MV-4-11 (cell line): ENCODE measurements at regions not wholly inside any gene's neighbourhood (a gene's known extent, or its start where the extent isn't known, plus 50 kb on each side); places are given as distances from the start of the nearest gene placed in this dataset.
"Not testable (repeated sequence)": the region's sequence is repeated elsewhere in the genome, so short reads cannot be mapped to it uniquely, and the experiment has no call there.

Source experiments
- DNase-seq: peaks from one replicate; lab custom pipeline; 2025; lab: John Stamatoyannopoulos, UW

- peak; percentile 78 for DNase-seq
These were observed 366.3 kb downstream of the MRPL39 start for GRCh38 chr21:25240974-25241373.

GRCh38 chr21:25234857-25235801 is 372.2 kb downstream of the MRPL39 start:
- peak; percentile 59 for DNase-seq

DNA sequence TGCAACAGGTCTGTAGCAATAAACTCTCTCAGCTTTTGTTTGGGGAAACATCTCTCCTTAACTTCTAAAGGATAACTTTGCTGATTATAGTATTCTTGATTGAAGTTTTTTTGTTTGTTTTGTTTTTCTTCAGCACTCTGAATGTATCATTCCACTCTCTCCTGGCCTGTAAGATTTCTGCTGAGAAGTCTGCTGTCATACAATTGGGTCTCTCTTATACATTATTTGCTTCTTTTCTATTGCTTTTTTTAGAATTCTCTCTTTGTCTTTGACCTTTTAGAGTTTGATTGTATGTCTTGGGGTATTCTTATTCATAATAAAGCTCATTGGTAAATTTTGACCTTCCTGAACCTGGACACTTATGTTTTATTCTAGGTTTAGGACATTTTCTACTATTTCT is 386.3 kb downstream of the MRPL39 start:
- DNase-seq: no peak

GRCh38 chr21:25220169-25220568 is 387.1 kb downstream of the MRPL39 start:
- DNase-seq: no peak

DNA sequence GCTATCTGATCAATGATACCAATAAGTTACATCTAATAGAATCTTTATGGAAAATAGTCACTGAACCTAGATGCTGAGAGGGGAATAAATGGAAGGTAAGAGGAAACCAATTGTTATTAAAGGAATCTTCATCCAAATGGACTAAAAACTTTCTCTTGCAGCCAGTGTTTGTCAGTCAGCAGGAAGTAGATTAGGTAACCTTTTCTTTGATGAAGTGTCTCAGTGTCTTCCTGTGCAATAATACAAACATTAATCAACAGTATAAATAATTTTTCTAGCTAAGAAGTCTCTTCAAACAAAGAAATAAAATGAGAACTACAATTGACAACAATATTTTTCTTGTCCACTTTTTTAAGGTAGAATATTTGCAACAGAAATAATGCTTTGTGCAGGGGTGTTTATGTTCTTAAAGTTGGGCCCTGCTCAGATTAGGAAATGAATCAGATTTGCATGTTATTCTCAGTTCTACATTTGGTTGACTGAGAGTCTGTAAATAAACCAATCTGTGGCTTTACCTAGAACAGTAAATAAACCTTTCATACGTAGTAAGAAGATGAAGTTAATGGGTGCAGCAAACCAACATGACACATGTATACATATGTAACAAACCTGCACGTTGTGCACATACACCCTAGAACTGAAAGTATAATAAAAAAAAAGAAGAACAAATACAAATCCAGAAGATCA is 391.4 kb downstream of the MRPL39 start:
- peak; percentile 29 for DNase-seq

DNA sequence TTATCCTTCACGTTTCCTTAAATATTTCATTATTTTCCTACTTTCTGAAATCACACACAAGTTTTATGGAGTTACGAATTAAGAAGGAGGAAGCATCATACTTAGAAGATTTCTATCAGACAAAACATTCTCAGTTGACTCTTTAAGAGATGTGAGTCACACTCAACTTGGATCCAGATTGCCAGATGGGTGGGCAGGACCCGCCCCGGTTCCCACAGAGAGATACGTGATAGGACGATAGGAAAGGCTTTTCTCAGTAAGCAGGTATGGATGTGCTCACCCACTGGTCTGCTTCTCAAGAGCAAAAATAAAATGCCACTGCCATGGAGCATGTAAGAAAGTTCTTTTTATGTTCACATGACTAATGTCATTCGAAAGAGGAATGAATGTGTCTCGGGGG is 392.6 kb downstream of the MRPL39 start:
- DNase-seq: no peak

DNA sequence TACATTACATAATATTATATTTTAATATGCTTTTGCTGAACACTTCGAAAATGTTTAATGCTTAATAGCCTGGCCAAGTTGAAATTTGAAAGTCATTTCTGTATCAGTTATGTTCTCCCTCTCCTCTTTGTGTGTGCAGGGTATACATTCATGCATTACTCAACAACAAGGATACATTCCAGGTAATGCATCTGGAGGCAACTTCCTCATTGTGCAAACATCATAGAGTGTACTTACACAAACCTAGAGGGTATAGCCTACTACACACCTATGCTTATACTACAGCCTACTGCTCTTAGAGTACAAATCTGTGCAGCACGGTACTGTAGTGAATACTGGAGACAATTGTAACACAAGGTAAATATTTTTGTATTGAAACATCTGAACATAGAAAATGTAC is 407.3 kb downstream of the MRPL39 start:
- no peak for DNase-seq

GRCh38 chr21:25191141-25191540 is 416.1 kb downstream of the MRPL39 start:
- no peak for DNase-seq

DNA sequence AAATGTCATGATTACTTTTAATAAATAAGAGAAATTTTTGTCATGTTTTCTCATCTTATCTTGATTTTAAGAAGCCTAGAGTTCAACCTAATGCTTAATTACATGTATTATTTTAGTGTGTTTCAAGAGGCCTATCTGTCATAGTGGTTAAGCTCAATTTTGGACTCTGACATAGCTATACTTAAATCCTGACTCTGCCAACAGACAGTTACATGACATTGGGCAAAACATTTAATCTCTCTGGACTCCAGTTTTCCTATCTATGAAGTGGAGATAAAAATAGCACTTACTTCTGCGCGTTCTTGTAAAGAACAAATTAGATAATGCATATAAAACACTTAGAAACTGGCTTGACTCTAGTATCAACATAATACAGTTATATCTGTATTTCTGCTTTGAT is 417.8 kb downstream of the MRPL39 start:
- no peak for DNase-seq

DNA sequence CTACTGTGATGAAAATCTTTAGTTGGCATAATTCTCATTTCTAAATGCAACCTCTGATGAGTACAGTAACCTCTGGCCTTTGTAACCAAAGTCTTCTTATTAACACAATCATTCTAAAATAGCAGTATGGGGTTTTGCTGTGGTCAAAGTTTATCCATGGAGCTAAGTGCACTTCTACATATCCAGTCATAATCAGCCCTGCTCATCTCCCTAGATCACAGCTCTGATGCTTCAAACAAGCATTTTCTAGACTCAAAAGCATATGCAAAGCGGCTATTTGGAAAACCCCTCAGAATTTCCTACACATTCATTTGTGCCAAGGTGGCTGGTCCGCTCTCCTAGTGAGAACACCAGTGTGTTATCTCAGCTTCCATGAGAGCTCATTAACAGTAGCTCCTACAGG is 418.6 kb downstream of the MRPL39 start:
- DNase-seq: peak; percentile 56

- DNase-seq: no peak
These were observed 421.0 kb downstream of the MRPL39 start for GRCh38 chr21:25186273-25186672.

DNA sequence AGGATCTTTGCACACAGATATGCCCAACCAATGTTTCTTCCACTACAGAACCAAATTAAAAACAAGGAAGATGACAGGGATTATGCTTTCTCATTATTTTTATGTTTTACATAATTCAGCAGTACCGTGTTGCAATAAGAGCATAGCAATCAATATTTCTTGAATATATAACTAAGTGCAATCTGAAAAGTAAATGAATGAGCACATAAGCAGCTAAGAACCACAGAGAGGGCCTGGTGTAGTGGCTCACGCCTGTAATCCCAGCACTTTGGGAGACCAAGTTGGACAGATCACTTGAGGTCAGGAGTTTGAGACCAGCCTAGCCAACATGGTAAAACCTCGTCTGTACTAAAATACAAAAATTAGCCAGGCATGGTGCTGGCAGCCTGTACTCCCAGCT is 423.7 kb downstream of the MRPL39 start:
- DNase-seq: peak; percentile 20

GRCh38 chr21:25181690-25182089 is 425.6 kb downstream of the MRPL39 start:
- DNase-seq: not testable (repeated sequence)

DNA sequence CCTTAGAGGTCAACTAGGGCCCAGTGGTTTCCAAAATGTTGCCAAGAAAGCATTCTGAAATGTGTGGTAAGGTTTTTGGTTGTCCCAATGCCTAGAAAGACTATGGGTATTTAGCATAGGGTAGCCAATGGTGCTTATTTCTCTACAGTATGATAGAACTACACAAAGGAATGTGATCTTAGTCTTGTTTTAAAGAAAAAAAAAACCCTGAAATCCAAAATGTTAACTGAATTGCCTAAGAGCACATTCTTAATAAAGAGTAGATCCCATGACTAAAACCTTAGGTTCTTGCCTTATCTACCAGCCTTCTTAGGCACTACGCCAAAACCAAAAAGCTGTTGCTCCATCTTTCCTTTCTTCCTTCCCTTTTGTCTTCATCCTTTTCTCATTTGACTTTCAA is 428.2 kb downstream of the MRPL39 start:
- DNase-seq: peak; percentile 89

DNA sequence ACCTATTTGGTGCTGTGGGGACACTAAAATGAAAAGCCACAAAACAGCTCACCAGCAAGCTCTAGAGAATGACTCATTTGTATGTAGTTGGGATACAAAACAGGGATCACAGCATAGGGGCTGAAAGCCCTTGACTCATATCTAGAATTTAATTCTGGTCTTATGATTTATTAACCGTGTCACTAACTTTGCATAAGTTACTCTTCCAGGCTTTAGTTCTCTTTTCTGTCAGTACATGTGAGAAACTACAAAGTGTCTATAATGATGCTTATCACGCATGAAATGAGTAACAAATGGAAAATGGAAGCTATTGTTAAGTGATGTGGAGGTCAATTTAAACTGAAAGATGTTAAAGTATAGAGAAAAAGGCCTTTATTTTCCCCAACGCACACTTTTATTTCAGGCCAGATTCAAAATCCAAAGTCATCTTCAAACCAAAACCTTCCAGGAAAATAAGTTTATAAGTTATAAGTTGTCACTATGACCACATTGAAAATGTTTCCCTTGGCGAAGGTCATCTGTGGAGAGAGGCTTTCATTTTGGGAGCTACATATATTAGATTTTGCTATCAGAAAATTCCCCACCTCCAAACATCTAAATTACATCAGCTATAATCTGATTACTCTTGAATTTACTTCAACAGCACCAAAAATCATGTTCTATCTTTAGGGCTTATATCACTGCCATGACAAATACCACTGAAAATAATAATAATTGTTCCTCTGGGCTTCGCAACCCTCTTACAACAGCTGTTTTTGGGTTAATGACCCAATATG is 430.5 kb downstream of the MRPL39 start:
- peak; percentile 84 for DNase-seq

GRCh38 chr21:25175938-25176337 is 431.3 kb downstream of the MRPL39 start:
- DNase-seq: no peak

DNA sequence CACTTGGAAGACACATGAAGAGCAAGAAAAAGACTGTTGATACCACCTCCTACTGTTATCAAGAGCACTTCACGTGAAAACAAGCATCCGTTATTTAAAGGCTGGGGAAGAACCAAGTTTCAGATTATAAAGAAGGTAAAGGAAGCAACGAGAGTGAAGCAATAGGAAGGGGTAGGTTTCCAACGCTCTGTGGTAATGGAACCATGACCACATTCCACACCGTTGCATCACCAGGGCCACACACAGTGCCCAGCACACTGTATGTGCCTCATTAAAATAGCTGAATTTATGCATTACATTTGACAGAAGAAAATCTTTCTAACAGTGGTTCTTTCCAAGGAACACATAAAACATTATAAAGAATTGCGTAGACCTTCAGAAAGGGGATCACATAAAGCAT is 435.8 kb downstream of the MRPL39 start:
- DNase-seq: peak; percentile 99

GRCh38 chr21:25170681-25171080 is 436.6 kb downstream of the MRPL39 start:
- peak; percentile 73 for DNase-seq

- DNase-seq: no peak
These were observed 437.9 kb downstream of the MRPL39 start for GRCh38 chr21:25169370-25169769.

GRCh38 chr21:25166904-25167303 is 440.4 kb downstream of the MRPL39 start:
- not testable (repeated sequence) for DNase-seq

- DNase-seq: no peak
These were observed 445.7 kb downstream of the MRPL39 start for GRCh38 chr21:25161571-25161970.

DNA sequence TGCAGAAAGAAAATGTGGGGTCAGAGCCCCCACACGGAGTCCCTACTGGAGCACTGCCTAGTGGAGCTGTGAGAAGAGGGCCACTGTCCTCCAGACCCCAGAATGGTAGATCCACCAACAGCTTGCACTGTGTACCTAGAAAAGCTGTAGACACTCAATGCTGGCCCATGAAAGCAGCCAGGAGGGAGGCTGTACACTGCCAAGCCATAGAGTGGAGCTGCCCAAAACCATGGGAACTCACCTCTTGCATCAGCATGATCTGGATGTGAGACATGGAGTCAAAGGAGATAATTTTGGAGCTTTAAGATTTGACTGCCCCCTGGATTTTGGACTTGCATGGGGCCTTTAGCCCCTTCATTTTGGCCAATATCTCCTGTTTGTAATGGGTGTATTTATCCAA is 452.3 kb downstream of the MRPL39 start:
- DNase-seq: not testable (repeated sequence)
